ENCODE measurements at regions not wholly inside any gene's neighbourhood (a gene's known extent, or its start where the extent isn't known, plus 50 kb on each side); places are given as distances from the start of the nearest gene placed in this dataset.
A peak's percentile ranks its signal among the peaks of the same experiment; 100 is the strongest.

GRCh38 chr5:27472000-27472763 is 433.8 kb upstream of the CDH9 start:
- POLR2A ChIA-PET (ENCODE audit: partially characterized antibody), result interaction anchor here (0.6 to 1.8 kb wide), 4 partner anchors 10 to 17 kb away, joined by 3 to 7 read pairs (median 6); no protein-coding TSS in a partner anchor
- peak; percentile 96 for FAIRE-seq
- H3K4me2 ChIP-seq (ENCODE audit: insufficient read depth in 1 of 2, low read depth in 2 of 2, low read length in 2 of 2), result peak overlapping the region; percentile 55 to 66
- TF ChIP-seq JUN (IDR thresholded peaks at IDR 0.05; ENCODE audit: low read depth, low read length), result no peak
- TF ChIP-seq GABPA (IDR thresholded peaks at IDR 0.05; ENCODE audit: borderline replicate concordance, insufficient read depth, low read length), result no peak
- no peak for TF ChIP-seq BACH1 (IDR thresholded peaks at IDR 0.05; ENCODE audit: low read length)
- no peak for TF ChIP-seq TAF7 (optimal IDR thresholded peaks at IDR 0.05; ENCODE audit: borderline replicate concordance, low read depth, low read length)
- no peak for TF ChIP-seq ZNF274 (IDR thresholded peaks at IDR 0.05; ENCODE audit: borderline replicate concordance, extremely low read depth, low read length)
- no peak for TF ChIP-seq KDM5A (IDR thresholded peaks at IDR 0.05; ENCODE audit: low read length)
- no peak for TF ChIP-seq SRF (IDR thresholded peaks at IDR 0.05; ENCODE audit: low read depth, low read length)
- no peak; the same call in 1 of the 2 replicates for TF ChIP-seq PHF8 (conservative IDR thresholded peaks at IDR 0.05; ENCODE audit: low read depth, low read length)
- no peak for TF ChIP-seq KDM4A (IDR thresholded peaks at IDR 0.05; ENCODE audit: low read depth, low read length, severe bottlenecking)
- TF ChIP-seq NRF1 (IDR thresholded peaks at IDR 0.05; ENCODE audit: low read depth, low read length), result no peak; the same call in 1 of the 2 replicates
- TF ChIP-seq JUND (IDR thresholded peaks at IDR 0.05; ENCODE audit: low read length), result 0 out of 2 replicates have a peak, but pooled peaks have one; percentile 23

More at GRCh38 chr5:27472000-27472763, 433.8 kb upstream of the CDH9 start:
- Histone ChIP-seq H3K18ac (ENCODE audit: extremely low read depth, low read length) (peak overlapping the region; percentile 95), H3K27me3 (replicated peaks in 1 of 4; ENCODE audit: control insufficient read depth in 3 of 4, extremely low read depth in 1 of 4, insufficient read depth in 3 of 4, low read length in 3 of 4) (no peaks in the 10 kb centered on the region), H4K8ac (ENCODE audit: extremely low read depth, insufficient read depth, low read length) (no peak overlapping the region), H3K23ac (ENCODE audit: insufficient read length) (no peak overlapping the region), H3K4ac (replicated peaks; ENCODE audit: insufficient read length, low read depth, low read length) (peak overlapping the region; percentile 25), H4K20me1 (replicated peaks in 1 of 2; ENCODE audit: control insufficient read depth in 1 of 2, insufficient read depth in 2 of 2, low read length in 2 of 2) (no peaks in the 10 kb centered on the region), H2AK5ac (ENCODE audit: low read depth, low read length) (peak overlapping the region; percentile 79), H3K79me1 (ENCODE audit: low read depth, low read length) (no peaks in the 10 kb centered on the region), H2BK12ac (ENCODE audit: low read depth, low read length) (no peak overlapping the region; the same call in 1 of the 2 replicates), H4K91ac (replicated peaks; ENCODE audit: insufficient read length, low read length) (peak overlapping the region; percentile 79), H2BK20ac (ENCODE audit: low read length) (no peak overlapping the region), H3K23me2 (ENCODE audit: low read depth, low read length) (peaks cover 3% of the 10 kb centered on the region; the same call in 1 of the 2 replicates), H3K9ac (replicated peaks in 1 of 4; ENCODE audit: extremely low read depth in 1 of 4, low read depth in 3 of 4, low read length in 3 of 4) (peak overlapping the region; percentile 87 to 96 (median 91)), H3K36me3 (ENCODE audit: control insufficient read depth in 2 of 4, insufficient read depth in 4 of 4, low read length in 3 of 4) (peaks cover 17 to 34% (median 22%) of the 10 kb centered on the region in 4 experiments), H4K5ac (ENCODE audit: insufficient read length, low read depth, low read length) (peak overlapping the region; percentile 84), H3K9me3 (ENCODE audit: insufficient read depth in 2 of 2, low read depth in 1 of 2, low read length in 1 of 2) (peaks cover 23 to 24% of the 10 kb centered on the region in 2 experiments), H3K56ac (replicated peaks; ENCODE audit: insufficient read length, low read depth, low read length) (peak overlapping the region; percentile 27), H3K4me3 (ENCODE audit: extremely low read depth in 1 of 4, insufficient read depth in 2 of 4, low read depth in 3 of 4, low read length in 4 of 4) (peak overlapping the region; percentile 82 to 97 (median 84)), H3K27ac (ENCODE audit: low read depth, low read length) (peak overlapping the region; percentile 88), H2AFZ (ENCODE audit: low read length) (no peak overlapping the region), H2BK15ac (ENCODE audit: low read length) (no peak overlapping the region), H3K14ac (ENCODE audit: insufficient read length) (no peak overlapping the region), H3K4me1 (replicated peaks in 1 of 4; ENCODE audit: control insufficient read depth in 3 of 4, insufficient read depth in 4 of 4, low read length in 3 of 4) (peaks cover 0 to 4% (median 0%) of the 10 kb centered on the region in 4 experiments; a peak in 1 of 7 replicates), H2BK120ac (replicated peaks; ENCODE audit: low read depth, low read length) (peak overlapping the region; percentile 80), H3K79me2 (ENCODE audit: control insufficient read depth in 1 of 2, insufficient read depth in 2 of 2, low read length in 2 of 2) (peaks cover 9 to 48% of the 10 kb centered on the region in 2 experiments; a peak in 3 of 4 replicates), H2BK5ac (ENCODE audit: low read depth, low read length) (peak overlapping the region; percentile 92)
- whole genome bisulfite sequencing, 2 experiments (ENCODE audit: extremely low coverage in 1 of 2, insufficient coverage in 1 of 2, insufficient read length in 1 of 2, insufficient replicate concordance in 2 of 2, low coverage in 1 of 2, low lambda C conversion rate in 2 of 2, missing lambda C conversion rate in 1 of 2), result 20% methylated on average over 11 of the region's 11 CpGs; no CpG with 5 or more reads in 1 of the 2 experiments
- CTCF ChIA-PET (ENCODE audit: partially characterized antibody), result interaction anchor here (1.0 kb wide), 1 partner anchor 8 kb away, joined by 4 read pairs; no protein-coding TSS in a partner anchor
- peak; percentile 54 to 89 for DNase-seq (ENCODE audit: low read depth in 1 of 2, low spot score in 2 of 2)

Data from H1 (cell line).